Erythroblast (primary cell): ENCODE measurements at regions not wholly inside any gene's neighbourhood (a gene's known extent, or its start where the extent isn't known, plus 50 kb on each side); places are given as distances from the start of the nearest gene placed in this dataset.

Source experiments
- GATA1 ChIP-seq: IDR thresholded peaks from 2 replicates; pipeline ENCODE4 v1.6.1; 2011; ENCODE audit warnings: low read depth, mild to moderate bottlenecking, control low read depth, low read length, moderate library complexity
- POLR2A ChIP-seq: IDR thresholded peaks from 2 replicates; pipeline ENCODE4 v1.6.1; 2011; ENCODE audit warnings: mild to moderate bottlenecking, low read length

GRCh38 chr1:143625886-143626285 lies 345.9 kb downstream of the FAM72C start:
- TF ChIP-seq POLR2A (no peak), GATA1 (no peak)
